SK-N-SH (cell line): ENCODE measurements at regions not wholly inside any gene's neighbourhood (a gene's known extent, or its start where the extent isn't known, plus 50 kb on each side); places are given as distances from the start of the nearest gene placed in this dataset.

Source experiments
- CTCF ChIA-PET: fragments of 300-600, 350-600 bp; formaldehyde crosslinking; extraction: SDS; loops from one replicate; lab custom pipeline; 2021; lab: Yijun Ruan, JAX
- POLR2A ChIA-PET: fragments of 350-600 bp; sonication (Branson Sonifier 250); formaldehyde crosslinking; extraction: SDS; loops from one replicate; lab custom pipeline; 2020; ENCODE audit warnings: antibody characterized with exemption, inconsistent platforms; lab: Yijun Ruan, JAX
- DNase-seq: peaks from one replicate; pipeline ENCODE4 v3.0.0; 2012
- H2AFZ ChIP-seq: fragments of 200-600 bp; sonication (generic); 2 replicates; pipeline ENCODE4 v1.8.1; 2016; ENCODE audit warnings: antibody characterized with exemption, mild to moderate bottlenecking, low read depth
- H3F3A ChIP-seq: fragments of 200-600 bp; sonication (generic); replicated peaks from 2 replicates; pipeline ENCODE3; 2016; ENCODE audit warnings: antibody characterized with exemption, mild to moderate bottlenecking; ENCODE audit not compliant: insufficient read depth
- H3K27ac ChIP-seq, 2 experiments: fragments of 200-500 bp in 1 of 2; fragments of 200-600 bp in 1 of 2; sonication (Bioruptor generic) in 1 of 2; sonication (generic), shearing (Covaris generic) in 1 of 2; 2 replicates each; pipeline versions ENCODE4 v1.5.1 to v1.6.1; 2014 to 2016; ENCODE audit warnings: low read depth in 2 of 2, inconsistent platforms in 1 of 2, low read length in 1 of 2, mild to moderate bottlenecking in 1 of 2, mixed read lengths in 1 of 2
- H3K27me3 ChIP-seq: fragments of 200-600 bp; sonication (generic), shearing (Covaris generic); 2 replicates; pipeline ENCODE4 v1.6.1; 2016; ENCODE audit warnings: mixed run types; ENCODE audit not compliant: insufficient read depth
- H3K36me3 ChIP-seq, 2 experiments: fragments of 200-500 bp in 1 of 2; fragments of 200-600 bp in 1 of 2; sonication (Bioruptor generic) in 1 of 2; sonication (generic) in 1 of 2; replicated peaks in 1 of 2; 2 replicates each; pipeline versions ENCODE3 to v1.5.1; 2014 to 2016; ENCODE audit warnings: low read length in 1 of 2, mild to moderate bottlenecking in 1 of 2; ENCODE audit not compliant: insufficient read depth in 2 of 2, control insufficient read depth in 1 of 2
- H3K4me1 ChIP-seq, 2 experiments: fragments of 200-500 bp in 1 of 2; fragments of 200-600 bp in 1 of 2; sonication (Bioruptor generic) in 1 of 2; sonication (generic), shearing (Covaris generic) in 1 of 2; 2 replicates each; pipeline versions ENCODE4 v1.5.1 to v1.6.1; 2014 to 2016; ENCODE audit warnings: low read depth in 1 of 2, low read length in 1 of 2, mixed run types in 1 of 2; ENCODE audit not compliant: insufficient read depth in 2 of 2, control insufficient read depth in 1 of 2
- H3K4me2 ChIP-seq: fragments of 200-600 bp; sonication (generic), shearing (Covaris generic); 2 replicates; pipeline ENCODE4 v1.6.1; 2017; ENCODE audit warnings: mixed run types
- H3K4me3 ChIP-seq, 2 experiments: fragments of 200-500 bp in 1 of 2; fragments of 200-600 bp in 1 of 2; sonication (Bioruptor generic) in 1 of 2; sonication (generic), shearing (Covaris generic) in 1 of 2; 2 replicates each; pipeline versions ENCODE4 v1.5.1 to v1.8.1; 2014 to 2016; ENCODE audit warnings: low read depth in 2 of 2, inconsistent platforms in 1 of 2, low read length in 1 of 2, mild to moderate bottlenecking in 1 of 2, mixed read lengths in 1 of 2, moderate library complexity in 1 of 2
- H3K79me2 ChIP-seq: fragments of 200-600 bp; sonication (generic); 2 replicates; pipeline ENCODE4 v1.8.1; 2017; ENCODE audit warnings: mild to moderate bottlenecking; ENCODE audit not compliant: insufficient read depth
- H3K9ac ChIP-seq: fragments of 200-600 bp; sonication (generic); 2 replicates; pipeline ENCODE4 v1.6.1; 2017; ENCODE audit warnings: mixed run types
- H3K9me2 ChIP-seq: fragments of 200-600 bp; sonication (generic); 2 replicates; pipeline ENCODE4 v1.6.1; 2017; ENCODE audit warnings: mixed run types
- H3K9me3 ChIP-seq: fragments of 200-600 bp; sonication (generic); 2 replicates; pipeline ENCODE4 v1.6.1; 2017; ENCODE audit warnings: mixed run types, mild to moderate bottlenecking, moderate library complexity
- H4K20me1 ChIP-seq: fragments of 200-600 bp; sonication (generic); 2 replicates; pipeline ENCODE4 v1.6.1; 2017; ENCODE audit warnings: mild to moderate bottlenecking, mixed run types; ENCODE audit not compliant: insufficient read depth
- CHD2 ChIP-seq: fragments of 150-350 bp; IDR thresholded peaks from 2 replicates; pipeline ENCODE4 v1.6.1; 2018; ENCODE audit warnings: low read length; ENCODE audit not compliant: partially characterized antibody
- EP300 ChIP-seq, 2 experiments: IDR thresholded peaks; 2 replicates each; pipeline versions ENCODE4 v1.4.0 to v1.6.1; 2012; ENCODE audit warnings: borderline replicate concordance in 1 of 2, low read depth in 1 of 2, low read length in 1 of 2
- EZH2phosphoT487 ChIP-seq: fragments of 200-600 bp; sonication (generic); IDR thresholded peaks from 2 replicates; pipeline ENCODE4 v1.6.1; 2017; ENCODE audit warnings: low read depth, mixed run types, mild to moderate bottlenecking, antibody characterized with exemption, moderate library complexity, borderline replicate concordance
- FOXM1 ChIP-seq: IDR thresholded peaks from 2 replicates; pipeline ENCODE4 v1.4.0; 2012; ENCODE audit warnings: low read depth, mild to moderate bottlenecking
- MAX ChIP-seq: IDR thresholded peaks from 2 replicates; pipeline ENCODE4 v1.4.0; 2012; ENCODE audit warnings: low read depth
- NFIC ChIP-seq: IDR thresholded peaks from 2 replicates; pipeline ENCODE4 v1.4.0; 2012; ENCODE audit warnings: borderline replicate concordance
- RAD21 ChIP-seq: IDR thresholded peaks from 2 replicates; pipeline ENCODE4 v1.6.1; 2012; ENCODE audit warnings: mild to moderate bottlenecking, low read length
- RCOR1 ChIP-seq: fragments of 150-350 bp; IDR thresholded peaks from 2 replicates; pipeline ENCODE4 v1.6.1; 2017; ENCODE audit warnings: antibody characterized with exemption, low read length
- REST ChIP-seq: IDR thresholded peaks from 2 replicates; pipeline ENCODE4 v1.6.1; 2012; ENCODE audit warnings: mild to moderate bottlenecking, low read depth, low read length, moderate library complexity
- RFX5 ChIP-seq: IDR thresholded peaks from 2 replicates; pipeline ENCODE4 v1.6.1; 2012; ENCODE audit warnings: mild to moderate bottlenecking, improper control_type of control experiment, low read length
- RXRA ChIP-seq: IDR thresholded peaks from 2 replicates; pipeline ENCODE4 v1.4.0; 2012; ENCODE audit warnings: low read depth, mild to moderate bottlenecking, borderline replicate concordance
- SIN3A ChIP-seq: IDR thresholded peaks from 2 replicates; pipeline ENCODE4 v1.6.1; 2012; ENCODE audit warnings: low read depth, mild to moderate bottlenecking, low read length, moderate library complexity, borderline replicate concordance
- TAF1 ChIP-seq: IDR thresholded peaks from 2 replicates; pipeline ENCODE4 v1.6.1; 2012; ENCODE audit warnings: low read depth, mild to moderate bottlenecking, low read length, moderate library complexity, borderline replicate concordance
- TCF12 ChIP-seq: IDR thresholded peaks from 2 replicates; pipeline ENCODE4 v1.4.0; 2012
- WGBS: methylation state at CpG from one replicate; pipeline ENCODE4 v1.1.6; 2017; ENCODE audit warnings: low lambda C conversion rate; 5-methylcytosine and 5-hydroxymethylcytosine counted together

GRCh38 chr3:150328654-150329040 is 79.5 kb upstream of the TSC22D2 start:
- Histone ChIP-seq H3K4me3 (no peak overlapping the region), H3K79me2 (no peaks in the 10 kb centered on the region), H3K9me2 (no peaks in the 10 kb centered on the region), H3K9me3 (no peaks in the 10 kb centered on the region), H3K4me1 (no peaks in the 10 kb centered on the region), H3K9ac (no peak overlapping the region), H3K27me3 (no peaks in the 10 kb centered on the region), H3K27ac (no peak overlapping the region), H3F3A (no peaks in the 10 kb centered on the region), H2AFZ (no peak overlapping the region), H3K4me2 (no peak overlapping the region), H4K20me1 (no peaks in the 10 kb centered on the region), H3K36me3 (no peaks in the 10 kb centered on the region)
- TF ChIP-seq MAX (no peak), RXRA (no peak), TCF12 (no peak), RAD21 (no peak), SIN3A (no peak), EZH2phosphoT487 (no peak), CHD2 (no peak), FOXM1 (no peak), RFX5 (no peak), REST (no peak), TAF1 (no peak), RCOR1 (no peak), EP300 (IDR thresholded peaks at IDR 0.05; ENCODE audit: borderline replicate concordance in 1 of 2, low read depth in 1 of 2, low read length in 1 of 2) (no peak), NFIC (no peak)
- WGBS, result 75% methylated on average over 2 of the region's 2 CpGs
- CTCF ChIA-PET, result interaction anchor here (1.2 to 1.4 kb wide), 3 partner anchors 11 to 90 kb away, joined by 3 read pairs; no protein-coding TSS in a partner anchor
- DNase-seq, result no peak
- POLR2A ChIA-PET, result no interaction called here
